Neuronal stem cell (in vitro differentiated cells): ENCODE measurements at regions not wholly inside any gene's neighbourhood (a gene's known extent, or its start where the extent isn't known, plus 50 kb on each side); places are given as distances from the start of the nearest gene placed in this dataset.

ENCODE experiments used
- DNase-seq: peaks from one replicate; pipeline ENCODE4 v3.0.0-alpha.2; 2013; ENCODE audit warnings: low spot score
- H2AFZ ChIP-seq: one replicate; pipeline ENCODE4 v1.6.1; 2013; ENCODE audit warnings: mild to moderate bottlenecking, low read length, inconsistent platforms
- H2AK5ac ChIP-seq: 2 replicates; pipeline ENCODE4 v1.6.1; 2013; ENCODE audit warnings: low read depth, mild to moderate bottlenecking, inconsistent platforms, low read length, moderate library complexity, mixed read lengths
- H2BK120ac ChIP-seq: 2 replicates; pipeline ENCODE4 v1.6.1; 2013; ENCODE audit warnings: low read depth, mild to moderate bottlenecking, inconsistent platforms, low read length, moderate library complexity, mixed read lengths
- H2BK12ac ChIP-seq: one replicate; pipeline ENCODE4 v1.6.1; 2013; ENCODE audit warnings: low read length, inconsistent platforms
- H2BK15ac ChIP-seq: 2 replicates; pipeline ENCODE4 v1.6.1; 2013; ENCODE audit warnings: mild to moderate bottlenecking, low read length, inconsistent platforms, mixed read lengths
- H2BK5ac ChIP-seq: one replicate; pipeline ENCODE4 v1.6.1; 2013; ENCODE audit warnings: inconsistent platforms, mild to moderate bottlenecking, low read length, moderate library complexity
- H3K14ac ChIP-seq: one replicate; pipeline ENCODE4 v1.6.1; 2013; ENCODE audit warnings: low read length, inconsistent platforms
- H3K18ac ChIP-seq: 2 replicates; pipeline ENCODE4 v1.6.1; 2013; ENCODE audit warnings: low read length, inconsistent platforms
- H3K23ac ChIP-seq: 2 replicates; pipeline ENCODE4 v1.6.1; 2013; ENCODE audit warnings: low read depth, mild to moderate bottlenecking, mixed read lengths, low read length, inconsistent platforms; ENCODE audit not compliant: poor library complexity
- H3K27ac ChIP-seq: replicated peaks from 3 replicates; pipeline ENCODE4 v1.5.1; 2013; ENCODE audit warnings: low read length, inconsistent platforms
- H3K27me3 ChIP-seq, 3 experiments: 2 replicates each; pipeline ENCODE4 v1.6.1; 2013; ENCODE audit warnings: low read length in 3 of 3, mild to moderate bottlenecking in 2 of 3, inconsistent platforms in 1 of 3, low read depth in 1 of 3, mixed read lengths in 1 of 3, moderate library complexity in 1 of 3; ENCODE audit not compliant: control insufficient read depth in 3 of 3, insufficient read depth in 3 of 3
- H3K36me3 ChIP-seq, 2 donors: replicated peaks in 1 of 2; 2 replicates each; pipeline ENCODE4 v1.6.1; 2013; ENCODE audit warnings: low read length in 2 of 2; ENCODE audit not compliant: control insufficient read depth in 2 of 2, insufficient read depth in 2 of 2
- H3K4ac ChIP-seq: 2 replicates; pipeline ENCODE4 v1.6.1; 2013; ENCODE audit warnings: inconsistent platforms, mild to moderate bottlenecking, low read length, moderate library complexity
- H3K4me1 ChIP-seq, 2 donors: 1 replicate in 1 of 2; 2 replicates in 1 of 2; pipeline ENCODE4 v1.6.1; 2013; ENCODE audit warnings: low read length in 2 of 2, low read depth in 1 of 2; ENCODE audit not compliant: control insufficient read depth in 2 of 2, insufficient read depth in 1 of 2
- H3K4me2 ChIP-seq: one replicate; pipeline ENCODE4 v1.6.1; 2013; ENCODE audit warnings: mild to moderate bottlenecking, low read length, inconsistent platforms; ENCODE audit not compliant: insufficient read depth, poor library complexity, severe bottlenecking
- H3K4me3 ChIP-seq, 2 donors: 2 replicates each; pipeline ENCODE4 v1.5.1; 2013; ENCODE audit warnings: low read length in 2 of 2, mild to moderate bottlenecking in 2 of 2, inconsistent platforms in 1 of 2, moderate library complexity in 1 of 2
- H3K79me1 ChIP-seq: one replicate; pipeline ENCODE4 v1.6.1; 2013; ENCODE audit warnings: low read depth, mild to moderate bottlenecking, inconsistent platforms, low read length, moderate library complexity
- H3K9ac ChIP-seq: one replicate; pipeline ENCODE4 v1.6.1; 2013; ENCODE audit warnings: mild to moderate bottlenecking, low read depth, low read length, inconsistent platforms; ENCODE audit not compliant: poor library complexity
- H3K9me3 ChIP-seq, 2 donors: replicated peaks in 1 of 2; 2 replicates each; pipeline versions ENCODE3 to v1.6.1; 2013; ENCODE audit warnings: low read length in 2 of 2, mild to moderate bottlenecking in 2 of 2, inconsistent platforms in 1 of 2, low read depth in 1 of 2, mixed read lengths in 1 of 2, moderate library complexity in 1 of 2; ENCODE audit not compliant: control insufficient read depth in 2 of 2, insufficient read depth in 1 of 2
- H4K8ac ChIP-seq: one replicate; pipeline ENCODE4 v1.6.1; 2013; ENCODE audit warnings: low read depth, mild to moderate bottlenecking, inconsistent platforms, low read length, moderate library complexity
- H4K91ac ChIP-seq: one replicate; pipeline ENCODE4 v1.6.1; 2013; ENCODE audit warnings: low read length, low read depth, mild to moderate bottlenecking, inconsistent platforms; ENCODE audit not compliant: poor library complexity
- WGBS, 2 donors: extraction: QIAGEN DNeasy Blood & Tissue Kit; methylation state at CpG; one replicate each; pipeline ENCODE4 v1.1.7; 2013; ENCODE audit warnings: missing lambda C conversion rate in 2 of 2, mixed read lengths in 1 of 2; ENCODE audit not compliant: insufficient read length in 2 of 2, insufficient replicate concordance in 1 of 2; ENCODE audit errors: extremely low coverage in 2 of 2; 5-methylcytosine and 5-hydroxymethylcytosine counted together

GRCh38 chr9:126166866-126167265, 159.8 kb upstream of the MVB12B start:
- Histone ChIP-seq H2BK5ac (no peak overlapping the region), H3K27me3 (peaks cover 0 to 12% (median 0%) of the 10 kb centered on the region in 3 experiments), H3K18ac (no peak overlapping the region), H2BK120ac (no peak overlapping the region), H3K27ac (no peak overlapping the region), H2BK15ac (no peak overlapping the region), H4K8ac (no peak overlapping the region), H3K23ac (no peak overlapping the region), H3K9me3 (no peaks in the 10 kb centered on the region), H3K4ac (no peak overlapping the region), H3K9ac (no peak overlapping the region), H3K4me1 (no peaks in the 10 kb centered on the region), H2BK12ac (no peak overlapping the region), H3K14ac (no peak overlapping the region), H3K79me1 (no peaks in the 10 kb centered on the region), H4K91ac (no peak overlapping the region), H3K4me3 (no peak overlapping the region), H2AFZ (no peak overlapping the region), H2AK5ac (no peak overlapping the region), H3K36me3 (no peaks in the 10 kb centered on the region), H3K4me2 (no peak overlapping the region)
- WGBS, 2 donors: no CpG with 5 or more reads among the region's 6 CpGs
- DNase-seq: no peak

- Histone ChIP-seq H2AFZ (no peak overlapping the region), H3K4me1 (no peaks in the 10 kb centered on the region), H3K9me3 (no peaks in the 10 kb centered on the region), H2BK15ac (no peak overlapping the region), H3K14ac (no peak overlapping the region), H2BK12ac (no peak overlapping the region), H3K9ac (no peak overlapping the region), H4K91ac (no peak overlapping the region), H4K8ac (no peak overlapping the region), H2AK5ac (no peak overlapping the region), H3K23ac (no peak overlapping the region), H2BK120ac (no peak overlapping the region), H3K4me3 (no peak overlapping the region), H3K4me2 (no peak overlapping the region), H3K4ac (no peak overlapping the region), H3K79me1 (no peaks in the 10 kb centered on the region), H2BK5ac (no peak overlapping the region), H3K27me3 (peaks cover 0 to 12% (median 0%) of the 10 kb centered on the region in 3 experiments), H3K18ac (peak overlapping the region; percentile 28), H3K36me3 (no peaks in the 10 kb centered on the region), H3K27ac (no peak overlapping the region)
- 100% methylated on average over 1 of the region's 4 CpGs; no CpG with 5 or more reads in 1 of the 2 donors for WGBS, 2 donors
- DNase-seq: no peak
Observed at GRCh38 chr9:126169736-126170135, 156.9 kb upstream of the MVB12B start.

DNA sequence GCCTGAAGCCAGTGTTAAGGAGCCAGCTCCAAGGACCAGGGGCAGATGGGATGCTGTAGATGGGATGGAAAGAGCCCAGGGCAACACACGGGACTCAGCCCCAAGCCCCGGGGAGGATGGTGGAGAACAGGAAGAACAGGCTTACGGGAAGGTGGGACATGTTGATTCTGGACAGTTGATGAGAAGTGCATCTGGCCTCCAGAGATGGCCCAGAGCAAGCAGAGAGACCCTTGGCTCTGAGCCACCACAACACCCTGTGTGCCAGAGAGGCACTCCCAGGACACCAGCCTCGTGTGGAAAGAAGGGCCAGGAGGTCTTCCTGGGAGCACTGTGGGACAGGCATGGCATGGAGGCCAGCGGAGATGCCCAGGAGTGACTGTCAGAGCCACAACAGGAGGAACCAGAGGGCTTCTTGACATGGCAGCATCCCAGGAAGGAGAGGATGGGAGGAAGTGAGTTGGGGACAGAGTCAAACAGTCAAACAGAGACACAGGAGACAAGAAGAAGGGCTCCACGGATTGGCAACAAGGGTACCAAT, 156.3 kb upstream of the MVB12B start:
- Histone ChIP-seq H2BK12ac (no peak overlapping the region), H4K8ac (no peak overlapping the region), H3K4ac (no peak overlapping the region), H2AK5ac (no peak overlapping the region), H3K36me3 (no peaks in the 10 kb centered on the region), H3K14ac (no peak overlapping the region), H3K9me3 (no peaks in the 10 kb centered on the region), H3K4me3 (peak overlapping the region in 1 of 2 donors; percentile 49), H3K4me1 (no peaks in the 10 kb centered on the region), H3K9ac (no peak overlapping the region), H2BK5ac (no peak overlapping the region), H4K91ac (no peak overlapping the region), H3K27me3 (peaks cover 0 to 9% (median 0%) of the 10 kb centered on the region in 3 experiments), H2BK120ac (no peak overlapping the region), H2BK15ac (peak overlapping the region; percentile 3), H3K23ac (no peak overlapping the region), H3K18ac (peak overlapping the region; percentile 78), H3K79me1 (no peaks in the 10 kb centered on the region), H3K4me2 (no peak overlapping the region), H3K27ac (no peak overlapping the region), H2AFZ (no peak overlapping the region)
- DNase-seq: no peak
- no CpG with 5 or more reads among the region's 6 CpGs for WGBS, 2 donors

GRCh38 chr9:126171641-126172040, 155.0 kb upstream of the MVB12B start:
- H2AFZ ChIP-seq: no peak overlapping the region
- H3K4ac ChIP-seq: no peak overlapping the region
- no peak overlapping the region for H2BK12ac ChIP-seq
- no peak overlapping the region for H3K18ac ChIP-seq
- H2BK15ac ChIP-seq: no peak overlapping the region
- no peak overlapping the region for H3K4me2 ChIP-seq
- H3K4me1 ChIP-seq: no peaks in the 10 kb centered on the region
- H3K14ac ChIP-seq: no peak overlapping the region
- H4K91ac ChIP-seq: no peak overlapping the region
- no peak overlapping the region for H2AK5ac ChIP-seq
- WGBS, 2 donors: no CpG with 5 or more reads among the region's 8 CpGs
- no peak overlapping the region for H3K23ac ChIP-seq
- H3K36me3 ChIP-seq: no peaks in the 10 kb centered on the region
- peaks cover 0 to 2% of the 10 kb centered on the region in 2 donors for H3K9me3 ChIP-seq
- no peak overlapping the region for H4K8ac ChIP-seq
- H3K27ac ChIP-seq: no peak overlapping the region
- H2BK5ac ChIP-seq: no peak overlapping the region
- H3K9ac ChIP-seq: no peak overlapping the region
- DNase-seq: no peak
- no peaks in the 10 kb centered on the region for H3K79me1 ChIP-seq
- H2BK120ac ChIP-seq: no peak overlapping the region
- H3K27me3 ChIP-seq: peaks cover 0 to 6% (median 0%) of the 10 kb centered on the region in 3 experiments
- no peak overlapping the region for H3K4me3 ChIP-seq
